ENCODE measurements at regions not wholly inside any gene's neighbourhood (a gene's known extent, or its start where the extent isn't known, plus 50 kb on each side); places are given as distances from the start of the nearest gene placed in this dataset.

DNA sequence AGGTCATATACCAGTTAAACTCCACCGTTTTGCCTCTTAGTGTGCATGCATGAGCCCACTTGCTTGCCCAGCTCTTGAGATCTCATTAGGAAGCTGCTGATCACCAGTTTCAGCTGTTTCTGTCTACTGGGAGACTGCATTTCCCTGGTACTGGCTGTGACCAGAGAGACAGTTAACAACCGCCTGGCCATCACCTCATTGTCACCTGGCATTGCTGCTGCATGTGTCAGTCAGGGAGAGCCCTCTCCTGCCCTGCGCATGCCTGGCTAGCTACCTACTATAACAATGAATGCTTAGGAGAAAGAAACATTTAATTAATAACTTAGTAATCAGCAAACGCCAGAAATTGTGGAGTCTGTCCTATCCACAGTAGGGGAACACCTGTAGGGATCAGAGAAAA, 265.8 kb upstream of the CYRIA start:
- no peaks in the 10 kb centered on the region for H3K36me3 ChIP-seq (ENCODE audit: control insufficient read depth in 2 of 2, insufficient read depth in 2 of 2, low read length in 1 of 2)
- ChIA-PET SMC1A (ENCODE audit: uncharacterized antibody, unreplicated experiment) (no interaction called here), CTCF (no interaction called here), POLR2A (no interaction called here), RAD21 (ENCODE audit: unreplicated experiment) (no interaction called here)
- TF ChIP-seq CREM (IDR thresholded peaks at IDR 0.05; ENCODE audit: low read depth) (no peak), MTA3 (IDR thresholded peaks at IDR 0.05; ENCODE audit: borderline replicate concordance, low read length) (no peak), NFXL1 (IDR thresholded peaks at IDR 0.05; ENCODE audit: borderline replicate concordance) (no peak), RAD51 (IDR thresholded peaks at IDR 0.05) (no peak), RCOR1 (conservative IDR thresholded peaks at IDR 0.05; ENCODE audit: low read depth, low read length) (no peak)
- TF ChIP-seq, protein P1, sequence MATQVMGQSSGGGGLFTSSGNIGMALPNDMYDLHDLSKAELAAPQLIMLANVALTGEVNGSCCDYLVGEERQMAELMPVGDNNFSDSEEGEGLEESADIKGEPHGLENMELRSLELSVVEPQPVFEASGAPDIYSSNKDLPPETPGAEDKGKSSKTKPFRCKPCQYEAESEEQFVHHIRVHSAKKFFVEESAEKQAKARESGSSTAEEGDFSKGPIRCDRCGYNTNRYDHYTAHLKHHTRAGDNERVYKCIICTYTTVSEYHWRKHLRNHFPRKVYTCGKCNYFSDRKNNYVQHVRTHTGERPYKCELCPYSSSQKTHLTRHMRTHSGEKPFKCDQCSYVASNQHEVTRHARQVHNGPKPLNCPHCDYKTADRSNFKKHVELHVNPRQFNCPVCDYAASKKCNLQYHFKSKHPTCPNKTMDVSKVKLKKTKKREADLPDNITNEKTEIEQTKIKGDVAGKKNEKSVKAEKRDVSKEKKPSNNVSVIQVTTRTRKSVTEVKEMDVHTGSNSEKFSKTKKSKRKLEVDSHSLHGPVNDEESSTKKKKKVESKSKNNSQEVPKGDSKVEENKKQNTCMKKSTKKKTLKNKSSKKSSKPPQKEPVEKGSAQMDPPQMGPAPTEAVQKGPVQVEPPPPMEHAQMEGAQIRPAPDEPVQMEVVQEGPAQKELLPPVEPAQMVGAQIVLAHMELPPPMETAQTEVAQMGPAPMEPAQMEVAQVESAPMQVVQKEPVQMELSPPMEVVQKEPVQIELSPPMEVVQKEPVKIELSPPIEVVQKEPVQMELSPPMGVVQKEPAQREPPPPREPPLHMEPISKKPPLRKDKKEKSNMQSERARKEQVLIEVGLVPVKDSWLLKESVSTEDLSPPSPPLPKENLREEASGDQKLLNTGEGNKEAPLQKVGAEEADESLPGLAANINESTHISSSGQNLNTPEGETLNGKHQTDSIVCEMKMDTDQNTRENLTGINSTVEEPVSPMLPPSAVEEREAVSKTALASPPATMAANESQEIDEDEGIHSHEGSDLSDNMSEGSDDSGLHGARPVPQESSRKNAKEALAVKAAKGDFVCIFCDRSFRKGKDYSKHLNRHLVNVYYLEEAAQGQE (IDR thresholded peaks at IDR 0.05; ENCODE audit: low read depth, low read length), result no peak
- TF ChIP-seq, protein P2, sequence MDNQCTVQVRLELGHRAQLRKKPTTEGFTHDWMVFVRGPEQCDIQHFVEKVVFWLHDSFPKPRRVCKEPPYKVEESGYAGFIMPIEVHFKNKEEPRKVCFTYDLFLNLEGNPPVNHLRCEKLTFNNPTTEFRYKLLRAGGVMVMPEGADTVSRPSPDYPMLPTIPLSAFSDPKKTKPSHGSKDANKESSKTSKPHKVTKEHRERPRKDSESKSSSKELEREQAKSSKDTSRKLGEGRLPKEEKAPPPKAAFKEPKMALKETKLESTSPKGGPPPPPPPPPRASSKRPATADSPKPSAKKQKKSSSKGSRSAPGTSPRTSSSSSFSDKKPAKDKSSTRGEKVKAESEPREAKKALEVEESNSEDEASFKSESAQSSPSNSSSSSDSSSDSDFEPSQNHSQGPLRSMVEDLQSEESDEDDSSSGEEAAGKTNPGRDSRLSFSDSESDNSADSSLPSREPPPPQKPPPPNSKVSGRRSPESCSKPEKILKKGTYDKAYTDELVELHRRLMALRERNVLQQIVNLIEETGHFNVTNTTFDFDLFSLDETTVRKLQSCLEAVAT (IDR thresholded peaks at IDR 0.05), result no peak
- TF ChIP-seq, protein P3, sequence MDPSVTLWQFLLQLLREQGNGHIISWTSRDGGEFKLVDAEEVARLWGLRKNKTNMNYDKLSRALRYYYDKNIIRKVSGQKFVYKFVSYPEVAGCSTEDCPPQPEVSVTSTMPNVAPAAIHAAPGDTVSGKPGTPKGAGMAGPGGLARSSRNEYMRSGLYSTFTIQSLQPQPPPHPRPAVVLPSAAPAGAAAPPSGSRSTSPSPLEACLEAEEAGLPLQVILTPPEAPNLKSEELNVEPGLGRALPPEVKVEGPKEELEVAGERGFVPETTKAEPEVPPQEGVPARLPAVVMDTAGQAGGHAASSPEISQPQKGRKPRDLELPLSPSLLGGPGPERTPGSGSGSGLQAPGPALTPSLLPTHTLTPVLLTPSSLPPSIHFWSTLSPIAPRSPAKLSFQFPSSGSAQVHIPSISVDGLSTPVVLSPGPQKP (IDR thresholded peaks at IDR 0.05; ENCODE audit: low read depth, low read length), result no peak
- H3K27ac ChIP-seq (ENCODE audit: control insufficient read depth, insufficient read depth), result no peak overlapping the region
- in situ Hi-C loops (cut with MboI), result no loop called here
- no peaks in the 10 kb centered on the region for H3K27me3 ChIP-seq (replicated peaks in 1 of 2; ENCODE audit: control insufficient read depth in 2 of 2, insufficient read depth in 2 of 2, low read length in 1 of 2)
- no peak overlapping the region for H3K9ac ChIP-seq (ENCODE audit: control insufficient read depth, insufficient read depth, low read length)
- no peaks in the 10 kb centered on the region for H3K79me2 ChIP-seq (ENCODE audit: control insufficient read depth, insufficient read depth, low read length)
- no peak for FAIRE-seq
- H3K4me2 ChIP-seq (ENCODE audit: control insufficient read depth, insufficient read depth), result no peak overlapping the region
- no TSS peak for BruUV-seq (replicated peaks)
- no peaks in the 10 kb centered on the region for H3K9me3 ChIP-seq (replicated peaks; ENCODE audit: control insufficient read depth, insufficient read depth, low read length)
- H4K20me1 ChIP-seq (ENCODE audit: control insufficient read depth, insufficient read depth), result no peaks in the 10 kb centered on the region
- H3K4me3 ChIP-seq, result no peak overlapping the region
- no peak overlapping the region for H2AFZ ChIP-seq (ENCODE audit: control insufficient read depth, low read depth, low read length)
- no peaks in the 10 kb centered on the region for H3K4me1 ChIP-seq (ENCODE audit: control insufficient read depth, insufficient read depth, low read length)
- no peak for DNase-seq (ENCODE audit: low read depth, low spot score)
- intact Hi-C loops (cut with micrococcal nuclease; ENCODE audit: unreplicated experiment), result no loop called here
- no peak for ATAC-seq
- 17% methylated on average over 4 of the region's 4 CpGs for WGBS (ENCODE audit: insufficient coverage, insufficient replicate concordance, low lambda C conversion rate, missing lambda C conversion rate)
